Fibroblast of mammary gland (primary cell): ENCODE measurements at regions not wholly inside any gene's neighbourhood (a gene's known extent, or its start where the extent isn't known, plus 50 kb on each side); places are given as distances from the start of the nearest gene placed in this dataset.

Experiments used
- DNase-seq: peaks from one replicate; pipeline ENCODE4 v3.0.0-alpha.2; 2010; ENCODE audit warnings: low read depth
- H3K4me3 ChIP-seq: 2 replicates; pipeline ENCODE4 v1.5.1; 2011; ENCODE audit warnings: low read depth, mild to moderate bottlenecking, low read length, moderate library complexity; ENCODE audit not compliant: control insufficient read depth
- CTCF ChIP-seq: conservative IDR thresholded peaks from 2 replicates; pipeline ENCODE4 v1.5.1; 2011; ENCODE audit warnings: low read depth, low read length, inconsistent platforms; ENCODE audit not compliant: control insufficient read depth, insufficient read depth

- no peak for TF ChIP-seq CTCF
- DNase-seq = peak; percentile 23
- no peak overlapping the region for H3K4me3 ChIP-seq
Observed at GRCh38 chr4:38461342-38461741, 202.7 kb upstream of the KLF3 start.

GRCh38 chr4:38462367-38463055, 201.5 kb upstream of the KLF3 start:
- no peak for TF ChIP-seq CTCF
- no peak for DNase-seq

GRCh38 chr4:38463268-38463958, 200.6 kb upstream of the KLF3 start:
- H3K4me3 ChIP-seq = no peak overlapping the region
- TF ChIP-seq CTCF = no peak
- no peak for DNase-seq

More at GRCh38 chr4:38462367-38463055, 201.5 kb upstream of the KLF3 start:
- H3K4me3 ChIP-seq = no peak overlapping the region

GRCh38 chr4:38464328-38464727, 199.7 kb upstream of the KLF3 start:
- H3K4me3 ChIP-seq = no peak overlapping the region
- DNase-seq = no peak
- TF ChIP-seq CTCF = no peak

GRCh38 chr4:38466401-38466800, 197.6 kb upstream of the KLF3 start:
- no peak for TF ChIP-seq CTCF
- no peak overlapping the region for H3K4me3 ChIP-seq
- DNase-seq = peak; percentile 3

- DNase-seq = no peak
- TF ChIP-seq CTCF = no peak
- no peak overlapping the region for H3K4me3 ChIP-seq
Observed at GRCh38 chr4:38467296-38467695, 196.7 kb upstream of the KLF3 start.
